ENCODE measurements at regions not wholly inside any gene's neighbourhood (a gene's known extent, or its start where the extent isn't known, plus 50 kb on each side); places are given as distances from the start of the nearest gene placed in this dataset.

DNA sequence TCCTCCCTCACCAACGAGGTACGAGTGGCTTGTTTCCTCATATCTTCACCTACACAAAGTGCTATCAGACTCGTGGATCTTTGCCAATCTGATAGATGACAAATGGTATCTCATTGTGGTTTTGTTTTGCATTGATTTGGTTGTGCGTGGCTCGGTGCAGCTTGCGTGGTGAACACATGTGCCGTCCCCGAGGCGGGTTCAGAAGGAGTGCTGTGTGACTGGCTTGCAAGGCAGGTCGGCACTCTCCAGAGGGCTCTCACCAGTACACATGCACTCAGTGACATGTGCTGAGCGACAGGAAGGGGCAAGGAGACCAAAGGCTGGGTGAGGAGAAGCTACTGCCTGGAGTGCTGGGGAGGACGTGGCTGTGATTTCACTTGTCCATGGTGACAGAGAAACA lies 95.3 kb upstream of the PITX1 start:
- H3K4me3 Mint-ChIP-seq (ENCODE audit: low read depth), result no peak overlapping the region
- H3K27me3 Mint-ChIP-seq (ENCODE audit: low read depth), result peaks cover 5% of the 10 kb centered on the region
- H3K9me3 Mint-ChIP-seq, result no peaks in the 10 kb centered on the region
- DNase-seq (ENCODE audit: low spot score), result no peak
- peaks cover 4% of the 10 kb centered on the region for H3K4me1 Mint-ChIP-seq (ENCODE audit: low read depth)
- intact Hi-C loops (cut with micrococcal nuclease), result no loop called here
- no peaks in the 10 kb centered on the region for H3K36me3 Mint-ChIP-seq (ENCODE audit: low read depth)
- H3K27ac Mint-ChIP-seq, result no peak overlapping the region

DNA sequence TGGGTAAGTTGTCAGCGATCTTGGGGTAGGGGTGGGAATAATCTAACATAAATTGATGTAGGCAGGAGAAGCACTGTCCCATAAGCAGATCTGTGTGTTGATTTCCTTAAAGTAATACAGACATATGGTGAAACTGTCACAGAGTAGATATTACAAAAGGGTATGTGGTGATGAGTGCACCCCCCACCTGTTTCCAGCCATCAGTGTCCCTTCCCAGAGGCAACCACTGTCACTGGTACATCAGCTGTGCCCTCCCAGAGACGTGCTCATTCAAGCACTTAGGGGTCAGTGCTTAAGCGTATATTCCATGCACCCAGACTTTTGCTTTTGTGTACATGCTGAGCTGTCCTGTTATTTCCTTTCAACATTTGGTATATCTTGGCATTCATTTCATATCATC lies 94.3 kb upstream of the PITX1 start:
- Mint-ChIP-seq H3K9me3 (no peaks in the 10 kb centered on the region), H3K36me3 (ENCODE audit: low read depth) (no peaks in the 10 kb centered on the region), H3K4me3 (ENCODE audit: low read depth) (no peak overlapping the region), H3K27me3 (ENCODE audit: low read depth) (peaks cover 6% of the 10 kb centered on the region), H3K4me1 (ENCODE audit: low read depth) (peaks cover 4% of the 10 kb centered on the region), H3K27ac (no peak overlapping the region)
- intact Hi-C loops (cut with micrococcal nuclease), result no loop called here
- DNase-seq (ENCODE audit: low spot score), result no peak

DNA sequence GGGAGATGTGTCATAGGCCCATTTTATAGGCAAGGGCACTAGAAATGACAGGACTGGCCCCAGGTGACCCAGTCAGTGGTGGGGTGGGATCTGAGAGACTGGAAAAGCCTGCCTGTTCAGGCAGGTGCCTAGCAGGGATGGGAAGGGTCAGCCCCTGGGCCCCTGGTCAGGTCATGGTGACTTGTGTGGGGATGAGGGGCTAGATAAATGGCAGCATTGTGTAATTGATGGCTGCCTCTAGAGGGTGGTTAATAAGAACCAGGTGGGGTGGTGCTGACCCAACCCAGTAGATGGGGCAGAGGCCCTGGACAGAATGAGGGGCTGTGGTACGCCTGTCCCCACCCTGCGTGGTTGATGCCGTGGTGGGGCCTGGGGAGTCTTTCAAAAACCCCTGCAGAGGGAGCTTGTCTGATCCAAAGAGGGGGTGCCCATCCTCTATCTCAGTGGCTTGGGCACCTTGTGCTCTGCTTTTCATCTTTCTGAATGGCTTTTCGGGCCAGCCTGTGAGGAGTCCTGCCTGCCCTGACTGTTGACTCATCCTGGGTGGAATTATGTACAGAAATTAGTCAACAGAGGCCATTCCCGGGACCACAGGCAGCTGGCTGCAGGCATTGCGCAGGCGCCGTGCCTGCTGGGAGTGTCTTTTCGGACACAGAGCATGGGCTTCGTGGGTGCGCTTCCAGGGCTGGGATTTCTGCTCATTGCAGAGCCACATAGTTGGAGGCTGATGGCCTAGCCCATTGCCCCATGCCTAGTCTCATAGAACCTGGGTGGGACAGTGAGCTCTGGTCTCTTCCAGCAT lies 93.6 kb upstream of the PITX1 start:
- H3K4me3 Mint-ChIP-seq (ENCODE audit: low read depth), result no peak overlapping the region
- H3K9me3 Mint-ChIP-seq, result no peaks in the 10 kb centered on the region
- no peaks in the 10 kb centered on the region for H3K36me3 Mint-ChIP-seq (ENCODE audit: low read depth)
- no peak for DNase-seq (ENCODE audit: low spot score)
- H3K27ac Mint-ChIP-seq, result no peak overlapping the region
- intact Hi-C loops (cut with micrococcal nuclease), result no loop called here
- H3K4me1 Mint-ChIP-seq (ENCODE audit: low read depth), result peaks cover 4% of the 10 kb centered on the region
- peaks cover 6% of the 10 kb centered on the region for H3K27me3 Mint-ChIP-seq (ENCODE audit: low read depth)

DNA sequence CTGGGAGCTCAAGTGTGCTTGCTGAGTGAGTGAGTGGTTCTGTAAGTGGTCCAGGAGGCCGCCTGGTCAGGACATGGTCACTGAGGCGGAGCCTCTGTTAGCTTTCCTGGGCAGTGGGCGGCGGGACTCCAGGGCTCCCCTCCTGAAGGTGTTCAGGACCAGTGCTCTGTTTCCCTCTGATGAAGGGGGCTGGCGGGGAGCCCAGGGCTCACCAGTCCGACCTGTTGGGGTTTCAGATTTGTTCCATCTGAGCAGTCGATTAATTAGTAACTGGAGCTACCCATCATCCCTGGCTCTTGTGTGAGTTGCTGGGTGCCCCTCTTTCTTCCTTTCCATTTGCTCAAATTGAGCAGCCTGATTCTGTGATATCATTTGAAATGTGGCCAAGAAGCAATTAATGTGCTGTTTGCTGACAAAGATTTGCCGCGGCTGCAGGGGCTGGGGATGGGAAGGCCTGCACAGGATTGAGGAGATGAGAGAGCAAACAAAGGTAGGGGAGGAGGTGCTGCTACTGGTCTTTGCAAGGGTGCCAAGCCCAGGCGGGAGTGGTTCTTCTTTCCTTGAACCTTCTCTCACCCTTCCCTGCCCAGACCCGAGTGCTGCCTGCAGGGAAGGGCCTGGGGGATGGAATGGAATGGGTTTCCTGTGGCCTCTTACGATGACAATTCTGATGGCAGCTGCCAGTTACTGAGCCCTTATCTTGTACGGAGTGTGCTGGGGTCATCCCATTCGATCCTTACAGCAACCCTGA lies 92.8 kb upstream of the PITX1 start:
- no peaks in the 10 kb centered on the region for H3K36me3 Mint-ChIP-seq (ENCODE audit: low read depth)
- intact Hi-C loops (cut with micrococcal nuclease), result no loop called here
- peaks cover 6% of the 10 kb centered on the region for H3K27me3 Mint-ChIP-seq (ENCODE audit: low read depth)
- H3K9me3 Mint-ChIP-seq, result no peaks in the 10 kb centered on the region
- H3K4me3 Mint-ChIP-seq (ENCODE audit: low read depth), result no peak overlapping the region
- no peak overlapping the region for H3K27ac Mint-ChIP-seq
- DNase-seq (ENCODE audit: low spot score), result no peak
- H3K4me1 Mint-ChIP-seq (ENCODE audit: low read depth), result peaks cover 4% of the 10 kb centered on the region

DNA sequence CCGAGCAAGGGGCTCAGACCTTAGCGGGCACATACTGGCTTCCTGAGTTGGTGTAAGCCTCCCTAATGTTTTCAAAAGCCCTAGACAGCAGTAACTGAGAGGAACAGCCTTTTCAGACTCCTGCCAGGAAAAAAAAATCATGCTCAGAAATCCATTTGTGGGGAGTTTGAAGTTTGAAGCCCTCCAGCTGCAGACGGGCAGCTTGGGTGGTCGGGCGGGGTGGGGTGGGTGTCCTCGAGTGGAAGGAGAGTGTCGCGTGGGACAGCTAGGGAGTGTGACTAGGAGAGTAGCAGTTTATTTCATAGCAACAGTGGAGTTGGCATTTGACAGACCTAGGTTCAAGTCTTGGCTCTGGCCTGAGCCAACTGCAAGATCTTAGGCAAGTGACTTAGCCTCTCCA lies 90.7 kb upstream of the PITX1 start:
- peaks cover 6% of the 10 kb centered on the region for H3K27me3 Mint-ChIP-seq (ENCODE audit: low read depth)
- peaks cover 4% of the 10 kb centered on the region for H3K4me1 Mint-ChIP-seq (ENCODE audit: low read depth)
- no peak overlapping the region for H3K27ac Mint-ChIP-seq
- no peaks in the 10 kb centered on the region for H3K9me3 Mint-ChIP-seq
- H3K36me3 Mint-ChIP-seq (ENCODE audit: low read depth), result no peaks in the 10 kb centered on the region
- H3K4me3 Mint-ChIP-seq (ENCODE audit: low read depth), result no peak overlapping the region
- DNase-seq (ENCODE audit: low spot score), result no peak
- intact Hi-C loops (cut with micrococcal nuclease), result no loop called here

DNA sequence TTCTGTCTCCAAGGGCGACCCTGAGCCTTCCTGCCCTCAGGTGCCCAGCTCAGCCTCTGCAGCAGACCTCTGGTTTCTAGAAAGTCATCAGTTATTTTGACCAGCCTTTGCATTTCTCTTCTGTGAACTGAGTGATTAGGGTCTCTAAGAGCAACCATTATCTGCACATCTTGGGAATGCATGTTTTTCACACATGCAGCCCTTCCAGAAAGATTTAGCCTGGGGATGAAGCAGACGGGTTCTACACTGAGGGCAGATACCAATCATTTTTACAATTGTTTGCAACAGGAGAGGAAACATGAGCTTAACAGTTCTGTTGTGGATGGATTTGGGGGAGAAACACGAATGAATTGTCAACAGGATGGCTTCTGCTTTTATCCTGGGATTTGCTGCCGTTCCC lies 90.1 kb upstream of the PITX1 start:
- DNase-seq (ENCODE audit: low spot score), result no peak
- no peak overlapping the region for H3K4me3 Mint-ChIP-seq (ENCODE audit: low read depth)
- intact Hi-C loops (cut with micrococcal nuclease), result no loop called here
- H3K27ac Mint-ChIP-seq, result no peak overlapping the region
- peaks cover 2% of the 10 kb centered on the region for H3K4me1 Mint-ChIP-seq (ENCODE audit: low read depth)
- H3K9me3 Mint-ChIP-seq, result no peaks in the 10 kb centered on the region
- no peaks in the 10 kb centered on the region for H3K36me3 Mint-ChIP-seq (ENCODE audit: low read depth)
- peaks cover 3% of the 10 kb centered on the region for H3K27me3 Mint-ChIP-seq (ENCODE audit: low read depth)

DNA sequence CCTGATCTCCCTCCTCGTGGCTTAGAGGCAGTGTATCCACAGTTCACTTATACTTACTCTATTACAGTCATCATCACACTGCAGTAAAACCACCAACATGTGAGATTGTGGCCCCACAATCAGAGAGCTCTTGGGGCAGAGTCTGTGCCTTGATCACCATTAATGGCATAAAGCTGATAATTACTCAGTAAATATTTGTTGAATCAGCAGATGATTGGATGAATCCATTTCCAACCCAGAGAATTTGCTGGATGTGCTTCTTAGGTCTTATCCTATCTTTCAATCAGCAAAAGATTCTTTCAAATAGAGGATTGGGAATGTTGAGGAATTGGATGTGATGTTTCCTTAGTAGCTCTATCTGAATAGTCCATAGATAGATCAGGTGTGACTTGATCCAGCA lies 88.8 kb upstream of the PITX1 start:
- intact Hi-C loops (cut with micrococcal nuclease), result no loop called here
- Mint-ChIP-seq H3K4me1 (ENCODE audit: low read depth) (no peaks in the 10 kb centered on the region), H3K27ac (no peak overlapping the region), H3K9me3 (no peaks in the 10 kb centered on the region), H3K27me3 (ENCODE audit: low read depth) (peaks cover 1% of the 10 kb centered on the region), H3K4me3 (ENCODE audit: low read depth) (no peak overlapping the region), H3K36me3 (ENCODE audit: low read depth) (no peaks in the 10 kb centered on the region)
- no peak for DNase-seq (ENCODE audit: low spot score)

DNA sequence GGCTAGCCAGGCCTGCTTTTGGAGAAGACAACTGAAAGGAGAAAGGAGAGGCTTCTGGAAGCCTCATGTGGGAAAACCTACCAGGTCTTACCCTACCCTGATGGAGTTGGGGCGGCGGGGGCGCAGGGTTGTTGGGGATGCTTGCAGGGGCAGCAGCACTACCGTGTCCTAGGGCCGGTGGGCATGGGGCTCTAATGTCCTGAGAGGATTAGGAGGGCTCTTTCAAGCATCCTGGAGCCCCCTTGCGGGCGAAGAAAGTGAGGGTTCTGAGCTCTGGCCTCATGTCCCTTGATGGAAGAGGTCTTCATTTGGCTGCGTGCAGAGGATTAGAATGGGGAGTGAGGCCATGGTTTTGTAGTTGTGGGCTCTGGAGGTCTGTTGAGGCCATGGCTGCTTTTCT lies 86.9 kb upstream of the PITX1 start:
- no peak overlapping the region for H3K4me3 Mint-ChIP-seq (ENCODE audit: low read depth)
- intact Hi-C loops (cut with micrococcal nuclease), result no loop called here

DNA sequence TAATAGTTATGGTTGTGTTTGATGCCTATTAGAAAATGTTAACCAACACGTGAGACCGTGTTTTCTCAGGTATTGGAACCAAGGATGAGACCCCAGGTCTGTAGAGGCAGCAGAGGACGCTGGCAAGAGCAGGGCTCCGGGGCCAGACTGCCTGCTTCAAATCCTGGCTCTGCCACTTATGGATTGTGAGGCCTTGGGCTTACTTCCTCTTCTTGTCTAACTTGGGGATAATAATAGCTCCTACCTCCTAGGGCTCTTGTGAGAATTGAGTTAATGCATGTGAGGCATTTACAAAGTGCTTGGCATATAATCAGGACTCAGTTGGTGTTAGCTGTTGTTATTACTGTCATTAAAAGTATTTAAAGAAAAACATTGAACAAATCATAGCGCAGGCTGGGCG lies 85.5 kb upstream of the PITX1 start:
- H3K27me3 Mint-ChIP-seq (ENCODE audit: low read depth), result peaks cover 4% of the 10 kb centered on the region

More for the DNA sequence above, 86.9 kb upstream of the PITX1 start:
- Mint-ChIP-seq H3K27ac (no peak overlapping the region), H3K4me1 (ENCODE audit: low read depth) (no peaks in the 10 kb centered on the region), H3K36me3 (ENCODE audit: low read depth) (no peaks in the 10 kb centered on the region), H3K27me3 (ENCODE audit: low read depth) (peaks cover 1% of the 10 kb centered on the region), H3K9me3 (no peaks in the 10 kb centered on the region)
- DNase-seq (ENCODE audit: low spot score), result no peak

DNA sequence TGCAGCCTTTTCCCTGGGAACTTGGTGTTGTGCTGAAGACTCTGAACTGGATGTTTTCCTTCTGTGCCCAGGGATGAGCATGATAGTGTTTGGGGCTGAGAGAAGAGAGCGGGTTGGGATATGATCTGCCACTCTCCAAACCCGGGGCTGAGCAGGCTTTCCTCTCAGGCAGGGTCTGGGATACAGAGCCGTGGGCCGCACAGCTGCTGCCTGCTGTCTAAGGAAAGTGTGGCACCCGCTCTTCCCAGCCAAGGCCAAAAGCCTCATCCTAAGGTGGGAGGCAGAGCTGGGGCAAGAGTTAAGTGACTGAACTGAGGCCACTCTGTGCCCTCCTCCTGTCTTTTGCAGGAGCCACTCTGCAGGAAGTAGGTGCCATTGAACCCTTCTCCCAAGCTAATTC lies 83.6 kb upstream of the PITX1 start:
- intact Hi-C loops (cut with micrococcal nuclease), result no loop called here
- H3K27ac Mint-ChIP-seq, result no peak overlapping the region
- H3K4me3 Mint-ChIP-seq (ENCODE audit: low read depth), result no peak overlapping the region
- peaks cover 3% of the 10 kb centered on the region for H3K27me3 Mint-ChIP-seq (ENCODE audit: low read depth)
- H3K9me3 Mint-ChIP-seq, result no peaks in the 10 kb centered on the region
- DNase-seq (ENCODE audit: low spot score), result no peak
- H3K36me3 Mint-ChIP-seq (ENCODE audit: low read depth), result no peaks in the 10 kb centered on the region
- H3K4me1 Mint-ChIP-seq (ENCODE audit: low read depth), result no peaks in the 10 kb centered on the region

More for the DNA sequence above, 85.5 kb upstream of the PITX1 start:
- DNase-seq (ENCODE audit: low spot score), result no peak
- H3K4me3 Mint-ChIP-seq (ENCODE audit: low read depth), result no peak overlapping the region
- no peaks in the 10 kb centered on the region for H3K36me3 Mint-ChIP-seq (ENCODE audit: low read depth)
- no peaks in the 10 kb centered on the region for H3K4me1 Mint-ChIP-seq (ENCODE audit: low read depth)
- H3K27ac Mint-ChIP-seq, result no peak overlapping the region
- intact Hi-C loops (cut with micrococcal nuclease), result no loop called here
- no peaks in the 10 kb centered on the region for H3K9me3 Mint-ChIP-seq

DNA sequence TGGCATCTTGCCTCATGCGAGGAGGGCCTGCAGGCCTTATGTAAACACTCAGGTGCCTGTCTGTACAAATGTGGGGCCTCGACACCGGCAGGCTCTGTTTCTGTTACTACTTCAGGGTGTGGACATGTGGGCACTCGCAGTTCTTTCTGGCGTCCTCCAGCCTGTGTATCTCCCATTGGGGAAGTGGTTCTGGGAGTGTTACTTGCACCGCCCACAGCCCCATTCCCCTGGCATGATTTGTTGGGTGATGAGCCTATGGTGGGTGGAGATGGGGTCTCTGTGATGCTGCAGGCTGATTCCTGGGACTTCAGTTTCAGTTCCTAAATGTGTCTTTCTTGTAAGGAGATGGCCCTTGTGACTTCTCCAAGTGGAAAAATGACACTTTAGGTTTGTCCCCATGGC lies 82.1 kb upstream of the PITX1 start:
- no peaks in the 10 kb centered on the region for H3K36me3 Mint-ChIP-seq (ENCODE audit: low read depth)
- DNase-seq (ENCODE audit: low spot score), result no peak
- H3K4me3 Mint-ChIP-seq (ENCODE audit: low read depth), result no peak overlapping the region
- H3K9me3 Mint-ChIP-seq, result no peaks in the 10 kb centered on the region
- no peak overlapping the region for H3K27ac Mint-ChIP-seq
- peaks cover 3% of the 10 kb centered on the region for H3K27me3 Mint-ChIP-seq (ENCODE audit: low read depth)
- no peaks in the 10 kb centered on the region for H3K4me1 Mint-ChIP-seq (ENCODE audit: low read depth)
- intact Hi-C loops (cut with micrococcal nuclease), result no loop called here

DNA sequence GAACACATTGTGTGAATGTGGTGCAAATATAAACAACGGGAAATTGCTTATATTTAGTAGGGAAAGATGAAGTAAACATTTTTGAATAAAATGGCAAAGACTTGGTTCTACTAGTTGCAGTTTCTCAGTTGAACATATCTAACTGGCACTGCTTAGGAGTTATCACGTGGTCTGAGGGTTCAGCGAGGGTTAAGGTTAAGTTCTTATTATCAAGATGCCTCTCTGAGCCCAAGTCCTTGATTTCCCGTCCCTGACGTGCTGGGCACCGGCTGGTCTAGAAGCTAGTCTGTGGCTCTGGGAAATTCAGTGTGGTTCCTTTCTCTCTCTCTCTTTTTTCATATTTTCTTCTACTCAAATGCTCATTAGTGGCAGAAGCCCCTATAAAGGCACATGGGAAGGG lies 81.6 kb upstream of the PITX1 start:
- intact Hi-C loops (cut with micrococcal nuclease), result no loop called here
- no peaks in the 10 kb centered on the region for H3K4me1 Mint-ChIP-seq (ENCODE audit: low read depth)
- H3K27me3 Mint-ChIP-seq (ENCODE audit: low read depth), result peaks cover 3% of the 10 kb centered on the region
- no peak overlapping the region for H3K4me3 Mint-ChIP-seq (ENCODE audit: low read depth)
- DNase-seq (ENCODE audit: low spot score), result no peak
- H3K36me3 Mint-ChIP-seq (ENCODE audit: low read depth), result no peaks in the 10 kb centered on the region
- no peaks in the 10 kb centered on the region for H3K9me3 Mint-ChIP-seq
- H3K27ac Mint-ChIP-seq, result no peak overlapping the region

DNA sequence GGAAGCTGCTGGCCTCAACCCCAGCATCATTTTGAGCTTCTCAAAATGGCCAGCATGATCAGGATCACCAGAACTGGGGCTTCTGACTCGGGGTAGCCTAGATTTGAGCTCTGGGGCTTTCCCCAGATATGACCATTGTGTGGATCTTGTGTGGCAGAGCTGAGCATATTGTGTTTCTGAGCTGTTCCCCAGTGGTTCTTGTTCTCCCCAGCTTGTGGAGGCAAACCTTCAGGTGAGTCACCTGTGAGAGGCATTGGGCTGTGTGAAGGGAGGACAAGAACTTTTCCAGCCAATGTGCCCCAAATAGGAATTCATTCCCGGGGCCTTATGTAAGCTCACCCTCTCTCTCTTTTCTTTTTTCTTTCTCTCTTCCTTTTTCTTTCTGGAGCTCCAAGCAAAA lies 80.7 kb upstream of the PITX1 start:
- DNase-seq (ENCODE audit: low spot score), result no peak
- no peaks in the 10 kb centered on the region for H3K36me3 Mint-ChIP-seq (ENCODE audit: low read depth)
- H3K4me1 Mint-ChIP-seq (ENCODE audit: low read depth), result no peaks in the 10 kb centered on the region

More for the DNA sequence above, 80.7 kb upstream of the PITX1 start:
- Mint-ChIP-seq H3K27ac (no peak overlapping the region), H3K4me3 (ENCODE audit: low read depth) (no peak overlapping the region), H3K27me3 (ENCODE audit: low read depth) (peaks cover 3% of the 10 kb centered on the region), H3K9me3 (no peaks in the 10 kb centered on the region)
- intact Hi-C loops (cut with micrococcal nuclease), result no loop called here

Measured in activated T-helper 2 cell treated with anti-CD3 and anti-CD28 coated beads, Interferon-gamma antibody, Interleukin-2, Interleukin-4, amounts not matched to agents 10 μg/mL and 5 μg/mL and 100 μg/mL, durations not matched to agents 14 hours and 24 hours and 36 hours (primary cell).